NCI-H1417 (cell line): ENCODE measurements at regions not wholly inside any gene's neighbourhood (a gene's known extent, or its start where the extent isn't known, plus 50 kb on each side); places are given as distances from the start of the nearest gene placed in this dataset.
"Not testable (repeated sequence)": the region's sequence is repeated elsewhere in the genome, so short reads cannot be mapped to it uniquely, and the experiment has no call there.

Experiments
- DNase-seq, 3 experiments: peaks; one replicate each; lab custom pipeline; 2025; lab: John Stamatoyannopoulos, UW

- no peak for DNase-seq
These were observed 88.7 kb upstream of the KCTD7 start for GRCh38 chr7:66539902-66540375.

- no peak for DNase-seq
These were observed 86.6 kb upstream of the KCTD7 start for GRCh38 chr7:66542049-66542448.

GRCh38 chr7:66542528-66543269 is 86.0 kb upstream of the KCTD7 start:
- no peak for DNase-seq

GRCh38 chr7:66549466-66549865 is 79.2 kb upstream of the KCTD7 start:
- DNase-seq, result no peak

GRCh38 chr7:66553001-66553400 is 75.7 kb upstream of the KCTD7 start:
- no peak for DNase-seq

GRCh38 chr7:66553675-66554074 is 75.0 kb upstream of the KCTD7 start:
- not testable (repeated sequence) for DNase-seq

GRCh38 chr7:66554291-66554690 is 74.4 kb upstream of the KCTD7 start:
- DNase-seq, result not testable (repeated sequence)

- not testable (repeated sequence) for DNase-seq
These were observed 73.7 kb upstream of the KCTD7 start for GRCh38 chr7:66554842-66555430.

- no peak for DNase-seq
These were observed 72.5 kb upstream of the KCTD7 start for GRCh38 chr7:66556177-66556548.

GRCh38 chr7:66556549-66557213 is 72.0 kb upstream of the KCTD7 start:
- DNase-seq, result no peak

- peak; percentile 33 to 59 (median 47) for DNase-seq
These were observed 71.2 kb upstream of the KCTD7 start for GRCh38 chr7:66557214-66558200.

GRCh38 chr7:66558201-66558641 is 70.5 kb upstream of the KCTD7 start:
- DNase-seq, result no peak

GRCh38 chr7:66558660-66559465 is 69.8 kb upstream of the KCTD7 start:
- DNase-seq, result no peak

GRCh38 chr7:66564045-66564444 is 64.6 kb upstream of the KCTD7 start:
- no peak for DNase-seq

GRCh38 chr7:66570179-66570578 is 58.5 kb upstream of the KCTD7 start:
- DNase-seq, result not testable (repeated sequence)

- peak in 1 of 3 experiments; percentile 26 for DNase-seq
These were observed 57.1 kb upstream of the KCTD7 start for GRCh38 chr7:66571568-66571967.

- DNase-seq, result not testable (repeated sequence)
These were observed 54.7 kb upstream of the KCTD7 start for GRCh38 chr7:66573782-66574495.

GRCh38 chr7:66574768-66575167 is 53.9 kb upstream of the KCTD7 start:
- not testable (repeated sequence) for DNase-seq

- DNase-seq, result no peak
These were observed 53.3 kb upstream of the KCTD7 start for GRCh38 chr7:66575398-66575797.

- DNase-seq, result no peak
These were observed 52.0 kb upstream of the KCTD7 start for GRCh38 chr7:66576646-66577045.
